NCI-H524 (cell line): ENCODE measurements at regions not wholly inside any gene's neighbourhood (a gene's known extent, or its start where the extent isn't known, plus 50 kb on each side); places are given as distances from the start of the nearest gene placed in this dataset.

Experiments
- DNase-seq, 2 experiments: peaks; one replicate each; lab custom pipeline; 2025; lab: John Stamatoyannopoulos, UW

GRCh38 chr1:56442290-56442877 lies 137.0 kb downstream of the PLPP3 start:
- peak in 1 of 2 experiments; percentile 5 for DNase-seq

GRCh38 chr1:56441601-56442000 lies 137.8 kb downstream of the PLPP3 start:
- DNase-seq, result no peak

DNA sequence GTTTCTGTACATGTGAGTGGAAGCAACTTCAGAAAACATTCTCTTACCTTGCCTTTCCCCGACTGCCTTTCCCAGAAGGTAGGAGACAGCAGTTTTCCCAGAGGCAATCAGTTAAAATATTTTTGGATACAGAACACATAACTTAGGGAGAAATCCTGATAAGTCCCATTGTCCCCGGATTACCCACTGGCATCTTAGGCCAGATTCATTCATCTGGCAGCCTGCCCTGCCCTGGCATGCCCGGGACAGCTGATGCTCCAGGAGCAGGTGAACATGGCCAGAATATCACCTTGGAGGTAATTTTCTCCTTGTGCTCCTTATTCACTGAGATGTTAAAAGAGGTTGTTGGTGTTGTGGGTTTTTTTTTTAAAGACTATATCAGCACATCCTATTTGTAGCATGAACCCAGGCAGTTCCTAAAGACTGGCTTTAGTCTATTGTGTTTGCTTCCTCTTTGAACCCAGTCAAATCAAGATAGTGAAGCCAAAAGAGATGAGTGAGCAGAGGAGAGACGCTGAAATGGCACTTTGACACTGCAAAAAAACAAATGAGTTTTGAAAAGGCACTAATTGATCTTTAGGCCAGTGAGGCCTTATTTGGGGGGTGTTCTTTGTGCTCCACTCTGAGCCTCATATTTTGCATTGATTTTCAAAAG lies 139.6 kb downstream of the PLPP3 start:
- DNase-seq, result peak in 1 of 2 experiments; percentile 27

GRCh38 chr1:56438901-56439551 lies 140.3 kb downstream of the PLPP3 start:
- DNase-seq, result no peak

- DNase-seq, result no peak
Measured at GRCh38 chr1:56437959-56438358, 141.4 kb downstream of the PLPP3 start.

DNA sequence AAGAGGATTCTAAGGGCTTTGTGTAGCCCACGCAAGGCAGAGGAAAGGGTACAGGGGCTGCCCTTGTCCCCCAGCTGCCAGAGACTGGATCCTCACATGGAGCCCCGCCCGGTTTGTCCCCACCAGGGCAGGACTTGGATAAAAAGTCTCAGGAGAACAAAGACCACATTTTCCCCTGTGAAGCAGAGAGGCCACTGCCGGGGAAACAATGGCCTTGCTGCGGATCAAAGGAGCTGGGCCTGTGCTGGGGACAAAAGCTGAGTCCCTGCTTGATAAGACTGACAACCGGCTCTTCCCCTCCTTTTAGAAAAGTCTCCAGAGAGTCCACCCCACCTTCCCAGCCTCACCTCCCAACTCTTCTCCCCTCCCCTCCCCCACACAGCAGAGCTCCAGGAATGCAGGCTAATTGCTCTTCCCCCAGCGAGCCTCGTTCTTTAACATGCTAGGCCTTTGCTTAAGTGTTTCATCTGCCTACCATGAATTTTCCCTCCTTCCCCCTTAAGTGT lies 142.4 kb downstream of the PLPP3 start:
- DNase-seq, result no peak

DNA sequence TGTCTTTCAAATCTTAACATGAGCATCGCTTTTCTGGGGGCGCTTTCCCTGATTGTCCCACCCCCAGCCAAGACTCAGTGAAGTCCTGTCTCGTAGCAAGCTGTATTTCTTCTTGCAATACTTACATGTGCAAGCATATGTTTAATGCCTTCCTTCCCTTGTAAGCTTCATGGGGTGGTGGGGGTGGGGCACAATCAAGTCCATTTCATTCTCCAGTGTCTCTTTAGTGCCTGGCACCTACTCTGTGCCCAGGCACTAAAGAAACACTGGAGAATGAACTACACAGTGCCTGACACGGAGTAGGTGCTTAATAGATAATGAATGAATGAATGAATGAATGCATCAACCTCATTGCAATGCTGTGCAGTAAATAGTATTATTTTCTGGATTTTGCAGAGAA lies 143.1 kb downstream of the PLPP3 start:
- DNase-seq, result peak in 1 of 2 experiments; percentile 60

DNA sequence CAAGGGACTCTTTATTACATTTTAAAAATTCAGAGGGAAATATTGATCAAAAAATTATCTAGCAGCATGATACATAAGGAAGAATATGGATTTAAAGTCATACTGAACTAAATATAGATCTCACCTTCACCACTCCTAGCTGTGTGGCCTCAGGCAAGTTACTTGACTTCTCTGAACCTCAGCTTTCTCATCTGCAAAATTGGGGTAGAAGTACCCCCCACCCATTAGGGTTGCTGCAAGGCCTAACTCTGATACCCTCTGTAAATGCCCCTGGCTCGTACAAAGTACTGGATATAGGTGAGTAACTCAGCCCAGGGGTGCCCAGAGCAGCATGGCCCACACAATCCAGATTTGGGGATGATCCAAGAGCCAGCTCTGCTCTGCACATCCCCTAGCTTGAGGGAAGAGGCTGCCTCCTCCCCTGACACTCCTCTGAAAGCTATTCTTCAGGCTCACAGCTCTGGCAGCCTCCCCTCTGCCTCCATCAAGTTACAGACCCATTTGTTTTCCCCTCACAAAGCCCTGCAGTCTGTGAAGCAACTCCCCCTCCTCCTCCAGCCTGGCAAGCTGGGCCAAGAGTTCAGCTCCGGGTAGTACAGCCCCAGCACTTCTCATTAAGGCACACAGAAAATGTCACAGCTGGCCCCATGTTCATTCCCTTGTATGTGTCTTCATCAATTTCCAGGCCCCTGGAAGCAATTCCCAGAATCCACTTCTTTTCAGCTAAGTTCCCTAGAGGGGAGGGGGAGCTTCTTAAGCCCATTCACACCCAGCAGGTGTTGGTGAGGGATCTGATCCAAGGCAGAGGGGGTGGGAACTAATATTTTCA lies 143.7 kb downstream of the PLPP3 start:
- peak; percentile 90 to 92 for DNase-seq

GRCh38 chr1:56434740-56435139 lies 144.6 kb downstream of the PLPP3 start:
- DNase-seq, result peak; percentile 51 to 90

- DNase-seq, result no peak
Measured at GRCh38 chr1:56434025-56434424, 145.3 kb downstream of the PLPP3 start.

- DNase-seq, result no peak
Measured at GRCh38 chr1:56433056-56433577, 146.2 kb downstream of the PLPP3 start.

DNA sequence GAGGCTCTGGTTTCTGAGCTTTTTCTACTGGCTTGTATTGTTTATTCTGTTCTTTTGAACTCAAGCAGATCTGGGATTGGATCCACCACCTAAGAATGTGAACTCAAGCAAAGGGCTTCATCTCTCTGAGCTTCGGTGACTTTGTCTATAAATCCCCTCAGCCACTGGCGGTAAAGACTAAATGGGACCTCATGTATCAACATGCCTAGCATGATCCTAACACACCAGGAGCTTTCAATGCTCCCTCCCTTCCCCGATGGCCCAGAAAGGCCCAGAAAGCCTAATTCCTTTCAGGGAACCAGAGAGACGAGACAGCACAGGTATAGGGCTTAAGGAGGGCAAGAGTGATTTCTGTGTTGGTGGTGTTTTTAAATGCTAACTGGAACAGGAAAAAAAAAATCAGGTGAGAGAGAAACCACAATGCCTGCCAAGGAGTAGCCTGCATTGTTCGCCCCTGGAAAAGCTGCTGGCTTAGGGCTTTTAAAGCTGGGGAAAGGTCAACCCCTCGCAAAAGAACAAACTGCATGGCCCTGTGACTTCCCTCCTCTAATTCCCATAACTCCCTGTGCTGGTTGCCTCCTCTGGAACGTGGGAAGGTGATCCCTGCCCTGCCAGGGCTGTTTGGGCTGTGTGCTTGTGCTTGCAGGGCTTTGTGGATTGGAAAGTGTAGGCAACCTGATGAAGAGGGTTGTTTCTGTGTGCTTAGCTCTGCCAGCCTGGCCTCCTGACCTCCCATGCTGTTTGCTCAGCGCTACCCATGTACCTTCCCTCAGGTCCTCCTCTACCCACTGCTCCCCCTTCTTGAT lies 147.0 kb downstream of the PLPP3 start:
- DNase-seq, result no peak

DNA sequence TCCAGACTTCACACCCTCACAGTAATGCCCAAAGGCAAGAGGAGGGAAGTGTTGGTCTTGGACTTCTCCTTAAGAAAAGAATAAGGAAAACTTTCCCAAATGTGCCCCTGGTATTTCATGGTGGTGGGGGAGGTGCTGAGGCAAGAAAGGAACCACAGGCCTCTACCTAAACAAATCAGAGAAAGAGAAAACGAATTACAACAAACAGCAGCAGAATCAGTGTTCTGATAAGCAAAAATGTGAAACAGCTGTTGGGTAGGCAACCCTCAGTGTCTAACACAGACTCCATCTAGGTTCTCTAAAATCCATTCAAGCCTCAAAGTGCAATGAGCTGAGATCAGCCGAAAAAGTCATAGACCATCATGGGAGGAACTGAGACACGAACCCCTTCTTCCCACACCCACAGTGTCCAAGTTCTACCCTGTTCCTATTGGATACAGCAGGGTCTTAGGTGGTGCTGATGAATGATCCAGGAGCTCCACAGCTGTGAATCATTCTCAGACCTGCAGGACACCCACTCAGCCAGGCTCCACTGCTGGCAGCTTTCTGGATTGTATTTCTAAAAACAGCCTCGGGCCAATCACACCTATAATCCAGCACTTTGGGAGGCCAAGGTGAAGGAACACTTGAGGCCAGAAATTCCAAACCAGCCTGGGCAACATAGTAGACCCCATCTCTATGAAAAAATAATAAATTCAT lies 149.1 kb downstream of the PLPP3 start:
- DNase-seq, result no peak

GRCh38 chr1:56429288-56429687 lies 150.1 kb downstream of the PLPP3 start:
- DNase-seq, result peak; percentile 98

- no peak for DNase-seq
Measured at GRCh38 chr1:56426587-56427381, 152.6 kb downstream of the PLPP3 start.

- DNase-seq, result no peak
Measured at GRCh38 chr1:56425494-56426037, 153.8 kb downstream of the PLPP3 start.

- peak; percentile 98 to 99 for DNase-seq
Measured at GRCh38 chr1:56424744-56425493, 154.4 kb downstream of the PLPP3 start.

DNA sequence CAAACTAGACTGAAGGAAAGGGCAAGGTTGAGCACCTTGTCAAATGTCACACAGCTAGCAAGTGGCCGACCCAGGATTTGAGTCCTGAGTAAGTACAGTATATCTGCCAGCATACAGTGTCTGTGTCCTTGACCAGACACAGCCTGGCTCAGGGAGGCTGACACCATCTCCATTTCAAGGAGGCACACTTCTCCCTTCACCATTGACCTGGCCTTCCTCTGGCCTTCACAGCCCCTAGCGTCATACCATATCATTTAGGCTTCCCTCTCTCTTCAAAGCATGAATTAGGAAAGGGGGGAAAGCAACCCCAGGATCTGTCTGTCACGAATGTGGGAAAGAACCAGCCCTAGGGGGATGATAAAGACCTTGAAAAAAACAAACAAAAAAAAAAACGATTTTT lies 155.6 kb downstream of the PLPP3 start:
- DNase-seq, result no peak

DNA sequence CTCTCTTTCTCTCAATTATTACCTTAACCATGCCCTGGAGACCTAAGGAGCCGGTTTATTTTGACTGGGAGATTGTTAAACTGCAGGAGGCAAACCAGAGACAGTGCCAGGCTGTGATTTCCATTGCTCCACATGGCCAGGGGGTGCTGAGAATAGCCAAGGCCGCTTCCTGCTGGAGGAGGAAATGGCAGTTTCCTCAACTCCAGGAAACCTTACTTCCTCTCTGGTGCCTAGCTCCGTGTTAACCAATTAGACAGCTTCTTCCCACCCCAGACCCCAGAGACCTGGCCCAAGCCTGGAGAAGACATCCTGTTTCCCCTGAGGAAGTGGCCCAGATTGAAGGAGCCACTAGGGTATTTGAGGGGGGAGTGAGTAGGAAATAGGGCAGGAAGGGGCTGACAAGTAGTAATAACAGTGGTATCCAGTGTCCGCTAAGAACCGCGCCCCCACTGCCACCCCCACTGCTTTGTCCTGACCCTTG lies 161.2 kb downstream of the PLPP3 start:
- no peak for DNase-seq
